ENCODE measurements at regions not wholly inside any gene's neighbourhood (a gene's known extent, or its start where the extent isn't known, plus 50 kb on each side); places are given as distances from the start of the nearest gene placed in this dataset.

DNA sequence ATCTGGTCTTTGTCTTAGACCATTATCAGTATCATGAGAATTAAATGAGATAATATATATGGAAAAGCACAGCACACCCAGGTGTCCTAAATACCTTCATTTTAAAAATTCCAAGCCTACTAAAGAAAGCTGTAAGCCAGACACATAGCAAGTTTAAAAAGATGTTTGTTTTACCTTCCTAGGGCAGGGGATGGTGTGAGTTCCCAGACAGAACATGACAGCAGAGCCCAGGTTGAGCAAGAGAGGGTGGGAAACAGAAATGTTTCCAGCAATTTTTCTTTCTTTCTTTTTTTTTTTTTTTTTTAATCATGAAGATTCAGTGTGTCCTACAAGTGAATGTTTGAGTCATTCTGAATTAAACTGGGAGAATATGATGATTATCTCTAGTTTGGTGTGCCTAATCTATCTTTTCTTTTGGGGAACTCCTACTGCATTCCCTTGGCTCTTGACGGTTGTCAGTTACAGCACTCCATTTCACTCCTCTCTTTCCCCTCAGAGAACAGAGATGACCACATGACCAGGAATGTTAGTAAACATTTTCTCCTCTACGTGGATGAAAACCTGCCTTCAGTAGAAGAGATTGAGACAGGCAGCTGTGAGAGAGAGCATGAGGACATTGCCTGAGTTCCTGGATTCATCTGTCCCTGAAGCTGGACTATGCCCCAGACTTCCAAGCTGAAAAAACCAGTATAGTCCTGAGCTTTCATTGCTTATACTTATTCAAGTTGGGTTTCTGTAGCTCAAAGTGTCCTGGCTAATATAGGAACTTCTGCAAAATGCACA, 54.5 kb upstream of the ARL14 start:
- no peak for DNase-seq (ENCODE audit: low read depth)

GRCh38 chr3:160618878-160619277, 53.5 kb upstream of the KPNA4 start:
- no peak for DNase-seq (ENCODE audit: low read depth)

DNA sequence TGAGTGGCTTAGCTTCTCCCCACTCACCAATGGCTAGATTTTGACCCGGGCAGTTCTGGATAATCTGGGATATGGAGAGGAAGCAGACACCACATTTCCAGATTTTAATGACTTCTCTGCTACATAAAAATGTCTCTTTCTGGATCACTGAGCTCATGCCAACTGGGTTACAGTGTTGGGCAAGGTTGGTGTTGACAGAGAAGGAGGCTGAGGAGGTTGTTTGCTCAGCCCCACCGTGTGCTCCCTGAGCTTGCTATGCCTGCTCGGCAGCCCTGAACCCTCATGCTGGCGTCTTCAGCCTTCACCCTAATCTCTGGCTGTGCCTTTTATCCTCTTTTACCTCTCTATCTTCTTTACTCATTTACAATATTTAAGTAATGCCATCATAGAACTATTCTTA, 53.0 kb upstream of the KPNA4 start:
- no peak for DNase-seq (ENCODE audit: low read depth)

DNA sequence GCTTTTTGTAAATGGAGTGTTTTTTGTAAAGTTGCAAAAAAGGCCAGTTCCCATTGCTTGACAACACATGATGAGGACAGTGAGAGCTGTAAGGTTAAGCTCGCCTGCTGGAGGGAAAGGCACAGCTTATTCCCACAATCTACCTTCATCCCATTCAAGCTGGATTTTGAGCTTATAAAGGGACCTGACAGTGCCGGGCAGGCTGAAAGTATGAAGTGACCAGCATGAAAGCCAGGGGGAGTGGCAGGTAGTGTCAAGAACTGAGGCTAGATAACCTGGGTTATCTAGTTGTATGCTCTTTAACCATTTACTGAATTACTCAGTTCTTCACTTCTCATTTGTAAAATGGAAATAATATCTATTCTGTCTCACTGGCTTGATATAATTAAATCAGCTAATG, 52.3 kb upstream of the KPNA4 start:
- DNase-seq (ENCODE audit: low read depth) = no peak

- DNase-seq (ENCODE audit: low read depth) = peak; percentile 3
Observed at GRCh38 chr3:160616716-160617115, 51.3 kb upstream of the KPNA4 start.

- no peak for DNase-seq (ENCODE audit: low read depth)
Observed at GRCh38 chr3:160616311-160616710, 50.9 kb upstream of the KPNA4 start.

Measured in fibroblast of the conjunctiva (primary cell).